ENCODE measurements at regions not wholly inside any gene's neighbourhood (a gene's known extent, or its start where the extent isn't known, plus 50 kb on each side); places are given as distances from the start of the nearest gene placed in this dataset.
"Not testable (repeated sequence)": the region's sequence is repeated elsewhere in the genome, so short reads cannot be mapped to it uniquely, and the experiment has no call there.

DNA sequence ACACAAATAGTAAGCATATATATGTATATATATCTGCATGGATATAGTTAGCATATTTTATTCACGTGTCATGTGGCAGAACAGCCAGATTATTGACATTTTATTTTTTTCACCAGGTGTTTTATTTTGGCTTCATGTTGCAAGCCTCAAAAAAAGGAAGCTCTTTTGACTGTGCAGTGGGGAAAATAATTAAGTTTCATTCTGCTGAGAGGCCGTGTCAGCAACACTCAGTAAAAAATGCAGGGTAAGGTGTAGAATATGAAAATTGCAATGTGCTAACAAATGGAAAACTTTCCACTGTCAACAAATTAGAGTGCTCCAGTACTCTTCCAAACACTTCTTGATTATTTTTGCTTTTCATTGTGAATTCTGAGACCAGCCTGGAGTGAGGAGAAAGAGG is 511.5 kb downstream of the GLUD2 start:
- H3K4me3 ChIP-seq, result no peak overlapping the region
- no peak overlapping the region for H3K27ac ChIP-seq
- no peak for DNase-seq
- intact Hi-C loops (cut with DNase I; ENCODE audit: low total_unique reads), result no loop called here
- H3K27me3 ChIP-seq, result no peaks in the 10 kb centered on the region
- H3K4me1 ChIP-seq, result no peaks in the 10 kb centered on the region
- TF ChIP-seq CTCF (IDR thresholded peaks at IDR 0.05), result no peak
- TF ChIP-seq POLR2A (IDR thresholded peaks at IDR 0.05), result no peak
- no peaks in the 10 kb centered on the region for H3K9me3 ChIP-seq
- 57% methylated on average over 2 of the region's 2 CpGs for WGBS, 2 donors
- H3K36me3 ChIP-seq (ENCODE audit: low read depth, missing control alignments), result no peaks in the 10 kb centered on the region

- Histone ChIP-seq H3K36me3 (ENCODE audit: low read depth, missing control alignments) (no peaks in the 10 kb centered on the region), H3K9me3 (no peaks in the 10 kb centered on the region), H3K27me3 (no peaks in the 10 kb centered on the region), H3K4me1 (no peaks in the 10 kb centered on the region), H3K27ac (no peak overlapping the region), H3K4me3 (no peak overlapping the region)
- no peak for DNase-seq
- TF ChIP-seq CTCF (IDR thresholded peaks at IDR 0.05) (no peak), POLR2A (IDR thresholded peaks at IDR 0.05) (no peak)
- intact Hi-C loops (cut with DNase I; ENCODE audit: low total_unique reads), result no loop called here
These were observed 515.2 kb downstream of the GLUD2 start for GRCh38 chrX:121562616-121563015.

DNA sequence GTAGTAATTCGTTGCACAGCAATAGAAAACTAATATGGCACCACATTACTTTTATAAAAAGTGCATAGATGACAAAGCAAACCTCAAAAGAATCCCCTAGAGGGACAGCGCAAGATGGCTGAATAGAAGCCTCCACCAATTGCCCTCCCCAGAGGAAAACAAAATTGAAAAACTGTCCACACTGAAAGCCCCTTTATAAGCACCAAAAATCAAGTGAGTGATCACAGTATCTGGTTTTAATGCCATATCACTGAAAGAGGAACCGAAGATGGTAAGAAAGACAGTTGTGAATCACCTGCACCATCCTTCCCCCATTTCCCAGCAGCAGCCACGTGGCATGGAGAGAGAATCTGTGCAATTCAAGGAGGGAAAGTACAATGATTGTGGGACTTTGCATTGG is 522.2 kb downstream of the GLUD2 start:
- H3K9me3 ChIP-seq, result no peaks in the 10 kb centered on the region
- H3K36me3 ChIP-seq (ENCODE audit: low read depth, missing control alignments), result no peaks in the 10 kb centered on the region
- no peak overlapping the region for H3K27ac ChIP-seq
- 88 to 95% methylated on average over 2 to 4 of the region's 4 CpGs for WGBS, 2 donors
- intact Hi-C loops (cut with DNase I; ENCODE audit: low total_unique reads), result no loop called here
- H3K27me3 ChIP-seq, result no peaks in the 10 kb centered on the region
- H3K4me3 ChIP-seq, result no peak overlapping the region
- no peak for DNase-seq
- TF ChIP-seq POLR2A (IDR thresholded peaks at IDR 0.05) (no peak), CTCF (IDR thresholded peaks at IDR 0.05) (no peak)
- no peaks in the 10 kb centered on the region for H3K4me1 ChIP-seq

- intact Hi-C loops (cut with DNase I; ENCODE audit: low total_unique reads), result no loop called here
- H3K36me3 ChIP-seq (ENCODE audit: low read depth, missing control alignments), result no peaks in the 10 kb centered on the region
- no peaks in the 10 kb centered on the region for H3K4me1 ChIP-seq
- no peak overlapping the region for H3K4me3 ChIP-seq
- peak; percentile 17 for DNase-seq
- TF ChIP-seq CTCF (IDR thresholded peaks at IDR 0.05), result no peak
- 89 to 100% methylated on average over 1 to 4 of the region's 4 CpGs for WGBS, 2 donors
- no peaks in the 10 kb centered on the region for H3K27me3 ChIP-seq
- H3K9me3 ChIP-seq, result no peaks in the 10 kb centered on the region
- no peak overlapping the region for H3K27ac ChIP-seq
These were observed 522.8 kb downstream of the GLUD2 start for GRCh38 chrX:121570072-121570841.

DNA sequence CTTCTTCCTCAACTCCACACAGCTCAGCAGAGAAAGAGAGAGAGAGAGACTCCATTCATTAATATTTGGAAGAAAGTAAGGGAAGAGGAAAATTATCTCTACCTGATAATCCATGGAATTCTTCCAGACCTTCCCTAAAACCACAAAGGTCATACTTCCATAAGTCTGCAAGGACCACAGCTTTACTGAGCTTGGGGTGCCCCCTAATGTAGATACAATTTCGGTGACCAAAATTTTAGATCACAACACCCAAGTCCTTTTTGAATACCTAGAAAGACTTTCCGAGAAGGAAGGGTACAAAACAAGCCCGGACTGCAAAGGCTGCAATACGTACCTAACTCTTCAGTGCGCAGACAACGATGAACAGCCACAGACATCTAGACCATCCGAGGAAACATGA is 523.9 kb downstream of the GLUD2 start:
- H3K4me3 ChIP-seq, result no peak overlapping the region
- no peak for DNase-seq
- H3K4me1 ChIP-seq, result no peaks in the 10 kb centered on the region
- H3K27ac ChIP-seq, result no peak overlapping the region
- WGBS, 2 donors, result 87 to 89% methylated on average over 6 to 7 of the region's 7 CpGs
- no peaks in the 10 kb centered on the region for H3K9me3 ChIP-seq
- TF ChIP-seq CTCF (IDR thresholded peaks at IDR 0.05), result no peak
- no peak for TF ChIP-seq POLR2A (IDR thresholded peaks at IDR 0.05)
- H3K36me3 ChIP-seq (ENCODE audit: low read depth, missing control alignments), result no peaks in the 10 kb centered on the region
- intact Hi-C loops (cut with DNase I; ENCODE audit: low total_unique reads), result no loop called here
- H3K27me3 ChIP-seq, result no peaks in the 10 kb centered on the region

DNA sequence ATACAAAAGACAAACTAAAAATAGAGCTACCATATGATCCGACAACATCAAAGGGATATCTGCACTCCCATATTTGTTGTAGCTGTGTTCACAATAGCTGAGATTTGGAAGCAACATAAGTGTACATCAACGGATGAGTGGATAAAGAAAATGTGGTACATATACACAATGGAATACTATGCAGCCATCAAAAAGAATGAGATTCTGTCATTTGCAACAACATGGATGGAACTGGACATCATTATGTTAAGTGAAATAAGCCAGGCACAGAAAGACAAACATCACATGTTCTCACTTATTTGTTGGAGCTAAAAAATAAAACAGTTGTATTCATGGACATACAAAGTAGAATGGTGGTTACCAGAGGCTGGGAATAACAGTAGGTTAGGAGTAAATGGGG is 527.0 kb downstream of the GLUD2 start:
- DNase-seq; H3K9me3 ChIP-seq; H3K4me3 ChIP-seq; H3K36me3 ChIP-seq (ENCODE audit: low read depth, missing control alignments); H3K27me3 ChIP-seq; intact Hi-C loops (cut with DNase I; ENCODE audit: low total_unique reads); H3K27ac ChIP-seq; H3K4me1 ChIP-seq: not testable (repeated sequence)
- 92 to 93% methylated on average over 2 of the region's 2 CpGs for WGBS, 2 donors

Measured in testis (tissue), 2 donors.